B cell (primary cell): ENCODE measurements at regions not wholly inside any gene's neighbourhood (a gene's known extent, or its start where the extent isn't known, plus 50 kb on each side); places are given as distances from the start of the nearest gene placed in this dataset.
"Not testable (repeated sequence)": the region's sequence is repeated elsewhere in the genome, so short reads cannot be mapped to it uniquely, and the experiment has no call there.

Experiments used
- ATAC-seq: fragments of 200-7000 bp; cut with Tn5 transposase; one replicate; pipeline ENCODE4 v1.10.0; 2021; ENCODE audit warnings: low read depth, mild to moderate bottlenecking, moderate number of reproducible peaks, moderate library complexity
- CTCF ChIA-PET: fragments of 350-600 bp; sonication (Branson Sonifier 250); formaldehyde crosslinking; loops from one replicate; lab custom pipeline; 2021; ENCODE audit warnings: antibody characterized with exemption, inconsistent platforms; lab: Charles Lee
- POLR2A ChIA-PET: fragments of 350-600 bp; sonication (Branson Sonifier 250); formaldehyde crosslinking; loops from one replicate; lab custom pipeline; 2021; ENCODE audit warnings: antibody characterized with exemption; lab: Charles Lee
- DNase-seq: peaks from one replicate; pipeline ENCODE4 v3.0.0; 2013
- H2AFZ ChIP-seq: 2 replicates; pipeline ENCODE4 v1.6.1; 2012; ENCODE audit warnings: mild to moderate bottlenecking, low read depth, low read length; ENCODE audit not compliant: insufficient read depth, poor library complexity, severe bottlenecking
- H3K27ac ChIP-seq, 2 donors: 1 replicate in 1 of 2; 2 replicates in 1 of 2; pipeline ENCODE4 v1.5.1; 2012 to 2013; ENCODE audit warnings: low read length in 2 of 2, mild to moderate bottlenecking in 2 of 2, moderate library complexity in 1 of 2
- H3K27me3 ChIP-seq, 4 experiments: fragments of 200-600 bp in 1 of 4; sonication (generic) in 1 of 4; replicated peaks in 1 of 4; 1 replicate in 2 of 4; 2 replicates in 2 of 4; pipeline versions ENCODE4 v1.6.1 to v1.7.0; 2013 to 2016; ENCODE audit warnings: low read length in 3 of 4, mild to moderate bottlenecking in 2 of 4, mixed read lengths in 1 of 4, moderate library complexity in 1 of 4; ENCODE audit not compliant: insufficient read depth in 4 of 4, control insufficient read depth in 3 of 4; ENCODE audit errors: control extremely low read depth in 1 of 4
- H3K36me3 ChIP-seq, 2 experiments: replicated peaks in 1 of 2; 1 replicate in 1 of 2; 2 replicates in 1 of 2; pipeline versions ENCODE4 v1.6.1 to v1.7.1; 2013; ENCODE audit warnings: low read length in 1 of 2; ENCODE audit not compliant: insufficient read depth in 2 of 2, control insufficient read depth in 1 of 2; ENCODE audit errors: control extremely low read depth in 1 of 2, extremely low read depth in 1 of 2
- H3K4me1 ChIP-seq, 2 donors: fragments of 200-600 bp in 1 of 2; sonication (generic) in 1 of 2; 1 replicate in 1 of 2; 2 replicates in 1 of 2; pipeline versions ENCODE4 v1.5.1 to v1.6.1; 2013 to 2017; ENCODE audit warnings: low read length in 2 of 2; ENCODE audit not compliant: control insufficient read depth in 2 of 2, insufficient read depth in 2 of 2
- H3K4me2 ChIP-seq: replicated peaks from 2 replicates; pipeline ENCODE3; 2012; ENCODE audit warnings: mild to moderate bottlenecking, low read depth, low read length; ENCODE audit not compliant: poor library complexity, severe bottlenecking
- H3K4me3 ChIP-seq, 5 experiments: fragments of 200-600 bp in 1 of 5; sonication (generic) in 1 of 5; 1 replicate in 3 of 5; 2 replicates in 2 of 5; pipeline versions ENCODE4 v1.5.1 to v1.7.0; 2011 to 2016; ENCODE audit warnings: low read length in 4 of 5, mild to moderate bottlenecking in 4 of 5, low read depth in 2 of 5, control low read depth in 1 of 5, moderate library complexity in 1 of 5; ENCODE audit not compliant: insufficient read depth in 1 of 5; ENCODE audit errors: control extremely low read depth in 1 of 5, extremely low read depth in 1 of 5
- H3K79me2 ChIP-seq: fragments of 200-600 bp; sonication (generic); one replicate; pipeline ENCODE4 v1.6.0; 2016; ENCODE audit warnings: low read length; ENCODE audit not compliant: control insufficient read depth, insufficient read depth
- H3K9ac ChIP-seq: fragments of 200-600 bp; sonication (generic); 2 replicates; pipeline ENCODE4 v1.6.1; 2017; ENCODE audit warnings: mild to moderate bottlenecking, low read length, moderate library complexity
- H3K9me3 ChIP-seq, 3 donors: one replicate each; pipeline versions ENCODE4 v1.6.1 to v1.7.1; 2013; ENCODE audit warnings: low read length in 2 of 3; ENCODE audit not compliant: control insufficient read depth in 2 of 3, insufficient read depth in 1 of 3; ENCODE audit errors: control extremely low read depth in 1 of 3
- H4K20me1 ChIP-seq: 2 replicates; pipeline ENCODE4 v1.6.0; 2012; ENCODE audit warnings: mild to moderate bottlenecking, low read length; ENCODE audit not compliant: insufficient read depth, control insufficient read depth, poor library complexity, severe bottlenecking
- H3K27ac Mint-ChIP-seq: one replicate; pipeline ENCODE4 v1.8.0; 2021; ENCODE audit warnings: mixed read lengths
- H3K27me3 Mint-ChIP-seq: one replicate; pipeline ENCODE4 v1.8.0; 2021; ENCODE audit warnings: mixed read lengths
- H3K4me1 Mint-ChIP-seq: one replicate; pipeline ENCODE4 v1.8.0; 2021; ENCODE audit warnings: mixed read lengths
- H3K4me3 Mint-ChIP-seq: one replicate; pipeline ENCODE4 v1.8.0; 2021; ENCODE audit warnings: mixed read lengths
- H3K9me3 Mint-ChIP-seq: one replicate; pipeline ENCODE4 v1.8.0; 2022; ENCODE audit warnings: mixed read lengths; ENCODE audit not compliant: insufficient read depth
- EZH2 ChIP-seq: IDR thresholded peaks from 2 replicates; pipeline ENCODE4 v1.6.1; 2012; ENCODE audit warnings: borderline replicate concordance, low read depth, mild to moderate bottlenecking, moderate library complexity, low read length; ENCODE audit not compliant: insufficient read depth, poor library complexity, severe bottlenecking
- WGBS: methylation state at CpG from one replicate; pipeline ENCODE4 v1.1.5; 2013; ENCODE audit warnings: missing lambda C conversion rate; ENCODE audit not compliant: insufficient coverage; 5-methylcytosine and 5-hydroxymethylcytosine counted together
- intact Hi-C: fragments of 100-400 bp; cut with micrococcal nuclease; formaldehyde crosslinking; loops from one replicate; pipeline ENCODE4 v1.10.0; 2022
- TF ChIP-seq, protein P1 (sequence below): fragments of 200-600 bp; IDR thresholded peaks from one replicate; pipeline ENCODE4 v1.8.0; 2022; ENCODE audit warnings: antibody characterized with exemption, mild to moderate bottlenecking

- DNase-seq (no peak), ATAC-seq (no peak)
- 34% methylated on average over 11 of the region's 11 CpGs for WGBS
- Mint-ChIP-seq H3K4me1 (peaks cover 26% of the 10 kb centered on the region), H3K27ac (no peak overlapping the region), H3K9me3 (no peaks in the 10 kb centered on the region), H3K4me3 (no peak overlapping the region), H3K27me3 (no peaks in the 10 kb centered on the region)
- Histone ChIP-seq H3K4me2 (no peak overlapping the region), H3K4me1 (peaks cover 24 to 28% of the 10 kb centered on the region in 2 donors), H4K20me1 (no peaks in the 10 kb centered on the region), H3K9me3 (peaks cover 0 to 9% (median 0%) of the 10 kb centered on the region in 3 donors), H3K79me2 (no peaks in the 10 kb centered on the region), H3K27me3 (no peaks in the 10 kb centered on the region), H3K4me3 (no peak overlapping the region), H3K9ac (no peak overlapping the region), H3K36me3 (no peaks in the 10 kb centered on the region), H3K27ac (no peak overlapping the region), H2AFZ (no peak overlapping the region)
- intact Hi-C loops = no loop called here
- ChIA-PET POLR2A (no interaction called here), CTCF (no interaction called here)
- no peak for TF ChIP-seq EZH2
- TF ChIP-seq, protein P1, sequence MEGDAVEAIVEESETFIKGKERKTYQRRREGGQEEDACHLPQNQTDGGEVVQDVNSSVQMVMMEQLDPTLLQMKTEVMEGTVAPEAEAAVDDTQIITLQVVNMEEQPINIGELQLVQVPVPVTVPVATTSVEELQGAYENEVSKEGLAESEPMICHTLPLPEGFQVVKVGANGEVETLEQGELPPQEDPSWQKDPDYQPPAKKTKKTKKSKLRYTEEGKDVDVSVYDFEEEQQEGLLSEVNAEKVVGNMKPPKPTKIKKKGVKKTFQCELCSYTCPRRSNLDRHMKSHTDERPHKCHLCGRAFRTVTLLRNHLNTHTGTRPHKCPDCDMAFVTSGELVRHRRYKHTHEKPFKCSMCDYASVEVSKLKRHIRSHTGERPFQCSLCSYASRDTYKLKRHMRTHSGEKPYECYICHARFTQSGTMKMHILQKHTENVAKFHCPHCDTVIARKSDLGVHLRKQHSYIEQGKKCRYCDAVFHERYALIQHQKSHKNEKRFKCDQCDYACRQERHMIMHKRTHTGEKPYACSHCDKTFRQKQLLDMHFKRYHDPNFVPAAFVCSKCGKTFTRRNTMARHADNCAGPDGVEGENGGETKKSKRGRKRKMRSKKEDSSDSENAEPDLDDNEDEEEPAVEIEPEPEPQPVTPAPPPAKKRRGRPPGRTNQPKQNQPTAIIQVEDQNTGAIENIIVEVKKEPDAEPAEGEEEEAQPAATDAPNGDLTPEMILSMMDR = no peak
Observed at GRCh38 chr6:5828296-5828695, 178.4 kb downstream of the NRN1 start.

- Mint-ChIP-seq H3K27ac (no peak overlapping the region), H3K4me3 (no peak overlapping the region), H3K27me3 (no peaks in the 10 kb centered on the region), H3K4me1 (peaks cover 21% of the 10 kb centered on the region), H3K9me3 (no peaks in the 10 kb centered on the region)
- DNase-seq (no peak), ATAC-seq (no peak)
- H3K79me2 ChIP-seq = no peaks in the 10 kb centered on the region
- WGBS = 82% methylated on average over 11 of the region's 14 CpGs
- H4K20me1 ChIP-seq = no peaks in the 10 kb centered on the region
- intact Hi-C loops = no loop called here
- CTCF ChIA-PET = no interaction called here
- H3K9ac ChIP-seq = no peak overlapping the region
- peaks cover 0 to 9% (median 1%) of the 10 kb centered on the region in 3 donors for H3K9me3 ChIP-seq
- POLR2A ChIA-PET = no interaction called here
- no peaks in the 10 kb centered on the region for H3K27me3 ChIP-seq
- H3K4me3 ChIP-seq = no peak overlapping the region
- H3K4me1 ChIP-seq = peaks cover 17 to 21% of the 10 kb centered on the region in 2 donors
- TF ChIP-seq, protein P1 = no peak
- no peak for TF ChIP-seq EZH2
- no peak overlapping the region for H3K27ac ChIP-seq
- no peak overlapping the region for H2AFZ ChIP-seq
- no peaks in the 10 kb centered on the region for H3K36me3 ChIP-seq
- no peak overlapping the region for H3K4me2 ChIP-seq
Observed at GRCh38 chr6:5827056-5827904, 179.4 kb downstream of the NRN1 start.

GRCh38 chr6:5824382-5824983 lies 182.2 kb downstream of the NRN1 start:
- H3K9me3 ChIP-seq, H3K4me1 ChIP-seq, H3K27ac Mint-ChIP-seq, H3K27ac ChIP-seq, H4K20me1 ChIP-seq, ATAC-seq, CTCF ChIA-PET, H3K27me3 ChIP-seq, POLR2A ChIA-PET, H3K4me1 Mint-ChIP-seq, H3K4me3 ChIP-seq, H3K79me2 ChIP-seq, H3K4me2 ChIP-seq, H3K9ac ChIP-seq, H3K9me3 Mint-ChIP-seq, H2AFZ ChIP-seq, H3K27me3 Mint-ChIP-seq, DNase-seq, H3K4me3 Mint-ChIP-seq, intact Hi-C loops, H3K36me3 ChIP-seq: not testable (repeated sequence)
- 82% methylated on average over 4 of the region's 8 CpGs for WGBS
